WTC11 (cell line): ENCODE measurements at regions not wholly inside any gene's neighbourhood (a gene's known extent, or its start where the extent isn't known, plus 50 kb on each side); places are given as distances from the start of the nearest gene placed in this dataset.

Source experiments
- ATAC-seq: fragments of 200-7000 bp; cut with Tn5 transposase; 2 replicates; pipeline ENCODE4 v1.10.0; 2021; ENCODE audit warnings: mild to moderate bottlenecking, moderate library complexity
- CTCF ChIA-PET: fragments of 300-600 bp; sonication (Branson Sonifier 250); formaldehyde crosslinking; loops from one replicate; lab custom pipeline; 2021; ENCODE audit warnings: antibody characterized with exemption; lab: Charles Lee
- POLR2A ChIA-PET: fragments of 350-600 bp; sonication (Branson Sonifier 250); formaldehyde crosslinking; loops from one replicate; lab custom pipeline; 2021; ENCODE audit warnings: antibody characterized with exemption; lab: Charles Lee
- DNase-seq: peaks from one replicate; pipeline ENCODE4 v3.0.0; 2021; ENCODE audit warnings: low spot score
- H3K27ac Mint-ChIP-seq: 2 replicates; pipeline ENCODE4 v1.8.0; 2021; ENCODE audit warnings: mixed read lengths
- H3K27me3 Mint-ChIP-seq: 2 replicates; pipeline ENCODE4 v1.8.0; 2021; ENCODE audit warnings: low read depth, mild to moderate bottlenecking, moderate library complexity, mixed read lengths
- H3K36me3 Mint-ChIP-seq: 2 replicates; pipeline ENCODE4 v1.8.0; 2021; ENCODE audit warnings: mixed read lengths
- H3K4me1 Mint-ChIP-seq: 2 replicates; pipeline ENCODE4 v1.8.0; 2022; ENCODE audit warnings: mixed read lengths
- H3K4me3 Mint-ChIP-seq: 2 replicates; pipeline ENCODE4 v1.8.0; 2021; ENCODE audit warnings: mild to moderate bottlenecking, moderate library complexity, mixed read lengths
- H3K9me3 Mint-ChIP-seq: 2 replicates; pipeline ENCODE4 v1.8.0; 2021; ENCODE audit warnings: mixed read lengths
- ATF1 ChIP-seq: sonication (generic); formaldehyde crosslinking; IDR thresholded peaks from 2 replicates; pipeline ENCODE4 v1.8.1; 2023; ENCODE audit warnings: mild to moderate bottlenecking, moderate library complexity, missing genetic modification reagents
- E2F1 ChIP-seq: sonication (generic); formaldehyde crosslinking; IDR thresholded peaks from 2 replicates; pipeline ENCODE4 v1.8.0; 2022; ENCODE audit warnings: mild to moderate bottlenecking, missing genetic modification reagents
- ESRRA ChIP-seq: sonication (generic); formaldehyde crosslinking; IDR thresholded peaks from 2 replicates; pipeline ENCODE4 v1.8.1; 2022; ENCODE audit warnings: mild to moderate bottlenecking, missing genetic modification reagents, borderline replicate concordance
- IRF1 ChIP-seq: sonication (generic); formaldehyde crosslinking; IDR thresholded peaks from 2 replicates; pipeline ENCODE4 v1.8.0; 2023; ENCODE audit warnings: missing genetic modification reagents
- NFE2L1 ChIP-seq: sonication (generic); formaldehyde crosslinking; IDR thresholded peaks from 2 replicates; pipeline ENCODE4 v1.8.1; 2023; ENCODE audit warnings: missing genetic modification reagents
- NR1H2 ChIP-seq: sonication (generic); formaldehyde crosslinking; IDR thresholded peaks from 2 replicates; pipeline ENCODE4 v1.9.0; 2021; ENCODE audit warnings: mild to moderate bottlenecking, moderate library complexity, missing genetic modification reagents
- NR3C1 ChIP-seq: sonication (generic); formaldehyde crosslinking; conservative IDR thresholded peaks from 2 replicates; pipeline ENCODE4 v1.8.1; 2023; ENCODE audit warnings: low read depth, mild to moderate bottlenecking, missing genetic modification reagents
- OVOL2 ChIP-seq: fragments of 250-450 bp; sonication (Bioruptor Pico); IDR thresholded peaks from 2 replicates; pipeline ENCODE4 v1.9.0; 2021; ENCODE audit warnings: mild to moderate bottlenecking, borderline replicate concordance
- PRRX2 ChIP-seq: fragments of 250-450 bp; sonication (Bioruptor Pico); IDR thresholded peaks from 2 replicates; pipeline ENCODE4 v1.8.0; 2021; ENCODE audit warnings: mild to moderate bottlenecking
- SMAD3 ChIP-seq: sonication (generic); formaldehyde crosslinking; IDR thresholded peaks from 2 replicates; pipeline ENCODE4 v1.8.0; 2022; ENCODE audit warnings: missing genetic modification reagents, mild to moderate bottlenecking, borderline replicate concordance
- TEAD1 ChIP-seq: sonication (generic); formaldehyde crosslinking; IDR thresholded peaks from 2 replicates; pipeline ENCODE4 v1.8.0; 2022; ENCODE audit warnings: mild to moderate bottlenecking, missing genetic modification reagents
- TEAD4 ChIP-seq: sonication (generic); formaldehyde crosslinking; IDR thresholded peaks from 2 replicates; pipeline ENCODE4 v1.8.0; 2022; ENCODE audit warnings: mild to moderate bottlenecking, missing genetic modification reagents
- TP53 ChIP-seq: sonication (generic); formaldehyde crosslinking; IDR thresholded peaks from 2 replicates; pipeline ENCODE4 v1.8.1; 2023; ENCODE audit warnings: mild to moderate bottlenecking, missing genetic modification reagents
- USF2 ChIP-seq: sonication (generic); formaldehyde crosslinking; IDR thresholded peaks from 2 replicates; pipeline ENCODE4 v1.8.1; 2023; ENCODE audit warnings: mild to moderate bottlenecking, missing genetic modification reagents, moderate library complexity
- ZNF281 ChIP-seq: sonication (generic); formaldehyde crosslinking; IDR thresholded peaks from 2 replicates; pipeline ENCODE4 v1.8.0; 2023; ENCODE audit warnings: mild to moderate bottlenecking, missing genetic modification reagents
- ZNF396 ChIP-seq: fragments of 250-450 bp; sonication (Bioruptor Pico); IDR thresholded peaks from 2 replicates; pipeline ENCODE4 v1.8.0; 2021; ENCODE audit warnings: mild to moderate bottlenecking, moderate library complexity, borderline replicate concordance
- TF ChIP-seq, protein P1 (sequence below): sonication (generic); formaldehyde crosslinking; IDR thresholded peaks from 2 replicates; pipeline ENCODE4 v1.8.1; 2023; ENCODE audit warnings: mild to moderate bottlenecking, missing genetic modification reagents, borderline replicate concordance
- TF ChIP-seq, protein P2 (sequence below): fragments of 250-450 bp; sonication (Bioruptor Pico); IDR thresholded peaks from 2 replicates; pipeline ENCODE4 v1.9.0; 2021; ENCODE audit warnings: mild to moderate bottlenecking, borderline replicate concordance
- TF ChIP-seq, protein P3 (sequence below): sonication (generic); formaldehyde crosslinking; IDR thresholded peaks from 2 replicates; pipeline ENCODE4 v1.8.1; 2022; ENCODE audit warnings: low read depth, missing genetic modification reagents, borderline replicate concordance

DNA sequence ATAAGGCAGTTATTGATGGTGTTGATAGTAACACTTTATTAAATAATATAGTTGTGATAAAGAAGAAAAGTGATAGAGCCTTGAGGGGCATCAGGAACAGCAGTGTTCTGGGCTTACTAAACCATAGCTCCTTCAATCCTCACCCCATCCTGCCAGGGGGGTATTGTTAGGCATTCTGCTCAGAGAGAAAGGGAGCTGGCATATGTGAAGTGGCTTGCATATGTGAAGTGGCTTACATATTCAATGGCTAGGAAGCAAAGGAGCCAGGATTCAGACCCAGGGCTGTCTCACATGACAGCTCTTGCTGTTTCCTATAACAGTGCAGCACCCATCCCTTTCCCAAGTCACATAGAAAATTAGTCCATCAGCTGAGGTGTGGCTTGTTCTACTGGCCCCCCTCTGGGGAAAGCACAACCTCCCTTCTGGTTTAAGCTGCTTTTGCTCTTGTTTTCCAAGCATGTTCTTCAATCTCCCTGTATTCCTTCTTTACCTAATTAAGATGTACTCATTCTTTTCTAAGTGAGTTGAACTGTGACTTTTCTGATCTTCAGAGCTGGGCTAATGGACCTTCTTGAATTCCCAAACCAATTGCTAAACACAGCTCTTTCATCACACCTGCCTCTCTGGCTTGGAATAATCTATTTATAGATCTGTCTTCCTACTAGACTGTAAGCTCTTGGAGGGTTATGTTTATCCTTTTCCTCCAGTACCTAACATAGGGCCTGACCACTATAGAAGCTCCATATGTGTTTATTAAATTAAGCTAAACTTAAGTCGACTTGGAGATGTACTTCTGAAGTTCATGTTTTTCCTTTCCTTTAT is 108.7 kb upstream of the GLI3 start:
- DNase-seq, result no peak
- H3K27me3 Mint-ChIP-seq, result no peaks in the 10 kb centered on the region
- CTCF ChIA-PET, result interaction anchor here (3.2 kb wide), 1 partner anchor 405 kb away, joined by 9 read pairs; no protein-coding TSS in a partner anchor
- peak; percentile 71 for ATAC-seq
- no peaks in the 10 kb centered on the region for H3K9me3 Mint-ChIP-seq
- TF ChIP-seq, protein P1, sequence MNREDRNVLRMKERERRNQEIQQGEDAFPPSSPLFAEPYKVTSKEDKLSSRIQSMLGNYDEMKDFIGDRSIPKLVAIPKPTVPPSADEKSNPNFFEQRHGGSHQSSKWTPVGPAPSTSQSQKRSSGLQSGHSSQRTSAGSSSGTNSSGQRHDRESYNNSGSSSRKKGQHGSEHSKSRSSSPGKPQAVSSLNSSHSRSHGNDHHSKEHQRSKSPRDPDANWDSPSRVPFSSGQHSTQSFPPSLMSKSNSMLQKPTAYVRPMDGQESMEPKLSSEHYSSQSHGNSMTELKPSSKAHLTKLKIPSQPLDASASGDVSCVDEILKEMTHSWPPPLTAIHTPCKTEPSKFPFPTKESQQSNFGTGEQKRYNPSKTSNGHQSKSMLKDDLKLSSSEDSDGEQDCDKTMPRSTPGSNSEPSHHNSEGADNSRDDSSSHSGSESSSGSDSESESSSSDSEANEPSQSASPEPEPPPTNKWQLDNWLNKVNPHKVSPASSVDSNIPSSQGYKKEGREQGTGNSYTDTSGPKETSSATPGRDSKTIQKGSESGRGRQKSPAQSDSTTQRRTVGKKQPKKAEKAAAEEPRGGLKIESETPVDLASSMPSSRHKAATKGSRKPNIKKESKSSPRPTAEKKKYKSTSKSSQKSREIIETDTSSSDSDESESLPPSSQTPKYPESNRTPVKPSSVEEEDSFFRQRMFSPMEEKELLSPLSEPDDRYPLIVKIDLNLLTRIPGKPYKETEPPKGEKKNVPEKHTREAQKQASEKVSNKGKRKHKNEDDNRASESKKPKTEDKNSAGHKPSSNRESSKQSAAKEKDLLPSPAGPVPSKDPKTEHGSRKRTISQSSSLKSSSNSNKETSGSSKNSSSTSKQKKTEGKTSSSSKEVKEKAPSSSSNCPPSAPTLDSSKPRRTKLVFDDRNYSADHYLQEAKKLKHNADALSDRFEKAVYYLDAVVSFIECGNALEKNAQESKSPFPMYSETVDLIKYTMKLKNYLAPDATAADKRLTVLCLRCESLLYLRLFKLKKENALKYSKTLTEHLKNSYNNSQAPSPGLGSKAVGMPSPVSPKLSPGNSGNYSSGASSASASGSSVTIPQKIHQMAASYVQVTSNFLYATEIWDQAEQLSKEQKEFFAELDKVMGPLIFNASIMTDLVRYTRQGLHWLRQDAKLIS, result no peak
- TF ChIP-seq NFE2L1 (CRISPR knock-in tag) (no peak), USF2 (CRISPR knock-in tag) (no peak), ZNF281 (CRISPR knock-in tag) (no peak), TP53 (CRISPR knock-in tag) (no peak), E2F1 (CRISPR knock-in tag) (no peak), TEAD1 (no peak), SMAD3 (CRISPR knock-in tag) (no peak), IRF1 (CRISPR knock-in tag) (no peak), ZNF396 (no peak), PRRX2 (CRISPR knock-in tag) (no peak), OVOL2 (CRISPR knock-in tag) (no peak), ESRRA (CRISPR knock-in tag) (no peak), NR3C1 (no peak), TEAD4 (CRISPR knock-in tag) (no peak), ATF1 (no peak), NR1H2 (no peak)
- TF ChIP-seq, protein P2, sequence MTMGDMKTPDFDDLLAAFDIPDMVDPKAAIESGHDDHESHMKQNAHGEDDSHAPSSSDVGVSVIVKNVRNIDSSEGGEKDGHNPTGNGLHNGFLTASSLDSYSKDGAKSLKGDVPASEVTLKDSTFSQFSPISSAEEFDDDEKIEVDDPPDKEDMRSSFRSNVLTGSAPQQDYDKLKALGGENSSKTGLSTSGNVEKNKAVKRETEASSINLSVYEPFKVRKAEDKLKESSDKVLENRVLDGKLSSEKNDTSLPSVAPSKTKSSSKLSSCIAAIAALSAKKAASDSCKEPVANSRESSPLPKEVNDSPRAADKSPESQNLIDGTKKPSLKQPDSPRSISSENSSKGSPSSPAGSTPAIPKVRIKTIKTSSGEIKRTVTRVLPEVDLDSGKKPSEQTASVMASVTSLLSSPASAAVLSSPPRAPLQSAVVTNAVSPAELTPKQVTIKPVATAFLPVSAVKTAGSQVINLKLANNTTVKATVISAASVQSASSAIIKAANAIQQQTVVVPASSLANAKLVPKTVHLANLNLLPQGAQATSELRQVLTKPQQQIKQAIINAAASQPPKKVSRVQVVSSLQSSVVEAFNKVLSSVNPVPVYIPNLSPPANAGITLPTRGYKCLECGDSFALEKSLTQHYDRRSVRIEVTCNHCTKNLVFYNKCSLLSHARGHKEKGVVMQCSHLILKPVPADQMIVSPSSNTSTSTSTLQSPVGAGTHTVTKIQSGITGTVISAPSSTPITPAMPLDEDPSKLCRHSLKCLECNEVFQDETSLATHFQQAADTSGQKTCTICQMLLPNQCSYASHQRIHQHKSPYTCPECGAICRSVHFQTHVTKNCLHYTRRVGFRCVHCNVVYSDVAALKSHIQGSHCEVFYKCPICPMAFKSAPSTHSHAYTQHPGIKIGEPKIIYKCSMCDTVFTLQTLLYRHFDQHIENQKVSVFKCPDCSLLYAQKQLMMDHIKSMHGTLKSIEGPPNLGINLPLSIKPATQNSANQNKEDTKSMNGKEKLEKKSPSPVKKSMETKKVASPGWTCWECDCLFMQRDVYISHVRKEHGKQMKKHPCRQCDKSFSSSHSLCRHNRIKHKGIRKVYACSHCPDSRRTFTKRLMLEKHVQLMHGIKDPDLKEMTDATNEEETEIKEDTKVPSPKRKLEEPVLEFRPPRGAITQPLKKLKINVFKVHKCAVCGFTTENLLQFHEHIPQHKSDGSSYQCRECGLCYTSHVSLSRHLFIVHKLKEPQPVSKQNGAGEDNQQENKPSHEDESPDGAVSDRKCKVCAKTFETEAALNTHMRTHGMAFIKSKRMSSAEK, result no peak
- TF ChIP-seq, protein P3, sequence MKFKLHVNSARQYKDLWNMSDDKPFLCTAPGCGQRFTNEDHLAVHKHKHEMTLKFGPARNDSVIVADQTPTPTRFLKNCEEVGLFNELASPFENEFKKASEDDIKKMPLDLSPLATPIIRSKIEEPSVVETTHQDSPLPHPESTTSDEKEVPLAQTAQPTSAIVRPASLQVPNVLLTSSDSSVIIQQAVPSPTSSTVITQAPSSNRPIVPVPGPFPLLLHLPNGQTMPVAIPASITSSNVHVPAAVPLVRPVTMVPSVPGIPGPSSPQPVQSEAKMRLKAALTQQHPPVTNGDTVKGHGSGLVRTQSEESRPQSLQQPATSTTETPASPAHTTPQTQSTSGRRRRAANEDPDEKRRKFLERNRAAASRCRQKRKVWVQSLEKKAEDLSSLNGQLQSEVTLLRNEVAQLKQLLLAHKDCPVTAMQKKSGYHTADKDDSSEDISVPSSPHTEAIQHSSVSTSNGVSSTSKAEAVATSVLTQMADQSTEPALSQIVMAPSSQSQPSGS, result no peak
- no peak overlapping the region for H3K27ac Mint-ChIP-seq
- POLR2A ChIA-PET, result interaction anchor here (0.5 kb wide), 1 partner anchor 14 kb away, joined by 3 read pairs; no protein-coding TSS in a partner anchor
- no peaks in the 10 kb centered on the region for H3K36me3 Mint-ChIP-seq
- H3K4me1 Mint-ChIP-seq, result peaks cover 33% of the 10 kb centered on the region
- no peak overlapping the region for H3K4me3 Mint-ChIP-seq
